ENCODE measurements at regions not wholly inside any gene's neighbourhood (a gene's known extent, or its start where the extent isn't known, plus 50 kb on each side); places are given as distances from the start of the nearest gene placed in this dataset.

- CTCF ChIA-PET: no interaction called here
Measured at GRCh38 chr3:62929771-62930170, 54.6 kb upstream of the CADPS start.

GRCh38 chr3:62935793-62936192 is 60.6 kb upstream of the CADPS start:
- Mint-ChIP-seq H3K4me3 (no peak overlapping the region), H3K9me3 (peaks cover 11% of the 10 kb centered on the region), H3K36me3 (peaks cover 11% of the 10 kb centered on the region), H3K27me3 (ENCODE audit: low read depth) (peaks cover 3% of the 10 kb centered on the region; the same call in 1 of the 2 replicates), H3K4me1 (peaks cover 10% of the 10 kb centered on the region), H3K27ac (no peak overlapping the region)
- ATAC-seq (no peak), DNase-seq (ENCODE audit: low spot score) (no peak)
- CTCF ChIA-PET: no interaction called here
- TF ChIP-seq ZNF512 (CRISPR knock-in tag; IDR thresholded peaks at IDR 0.05; ENCODE audit: borderline replicate concordance) (no peak), IRF2 (CRISPR knock-in tag; IDR thresholded peaks at IDR 0.05; ENCODE audit: borderline replicate concordance, low read depth) (no peak)
- TF ChIP-seq, protein P1, sequence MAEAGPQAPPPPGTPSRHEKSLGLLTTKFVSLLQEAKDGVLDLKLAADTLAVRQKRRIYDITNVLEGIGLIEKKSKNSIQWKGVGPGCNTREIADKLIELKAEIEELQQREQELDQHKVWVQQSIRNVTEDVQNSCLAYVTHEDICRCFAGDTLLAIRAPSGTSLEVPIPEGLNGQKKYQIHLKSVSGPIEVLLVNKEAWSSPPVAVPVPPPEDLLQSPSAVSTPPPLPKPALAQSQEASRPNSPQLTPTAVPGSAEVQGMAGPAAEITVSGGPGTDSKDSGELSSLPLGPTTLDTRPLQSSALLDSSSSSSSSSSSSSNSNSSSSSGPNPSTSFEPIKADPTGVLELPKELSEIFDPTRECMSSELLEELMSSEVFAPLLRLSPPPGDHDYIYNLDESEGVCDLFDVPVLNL (CRISPR knock-in tag; IDR thresholded peaks at IDR 0.05; ENCODE audit: borderline replicate concordance, low read depth): no peak
- POLR2A ChIA-PET: no interaction called here

More at GRCh38 chr3:62929771-62930170, 54.6 kb upstream of the CADPS start:
- Mint-ChIP-seq H3K4me3 (no peak overlapping the region), H3K27ac (no peak overlapping the region), H3K36me3 (no peaks in the 10 kb centered on the region), H3K27me3 (ENCODE audit: low read depth) (no peaks in the 10 kb centered on the region), H3K4me1 (peaks cover 10% of the 10 kb centered on the region), H3K9me3 (no peaks in the 10 kb centered on the region)
- TF ChIP-seq OVOL2 (CRISPR knock-in tag; IDR thresholded peaks at IDR 0.05; ENCODE audit: borderline replicate concordance) (no peak), ZNF416 (CRISPR knock-in tag; IDR thresholded peaks at IDR 0.05) (no peak), AR (CRISPR knock-in tag; IDR thresholded peaks at IDR 0.05) (no peak), ZNF263 (CRISPR knock-in tag; IDR thresholded peaks at IDR 0.05; ENCODE audit: low read depth) (no peak), ZNF219 (CRISPR knock-in tag; IDR thresholded peaks at IDR 0.05; ENCODE audit: borderline replicate concordance) (no peak), NR1H2 (CRISPR knock-in tag; IDR thresholded peaks at IDR 0.05) (no peak), FOXP4 (CRISPR knock-in tag; IDR thresholded peaks at IDR 0.05) (no peak), ZNF232 (CRISPR knock-in tag; IDR thresholded peaks at IDR 0.05) (no peak), CREB1 (CRISPR knock-in tag; IDR thresholded peaks at IDR 0.05) (no peak)
- TF ChIP-seq, protein P2, sequence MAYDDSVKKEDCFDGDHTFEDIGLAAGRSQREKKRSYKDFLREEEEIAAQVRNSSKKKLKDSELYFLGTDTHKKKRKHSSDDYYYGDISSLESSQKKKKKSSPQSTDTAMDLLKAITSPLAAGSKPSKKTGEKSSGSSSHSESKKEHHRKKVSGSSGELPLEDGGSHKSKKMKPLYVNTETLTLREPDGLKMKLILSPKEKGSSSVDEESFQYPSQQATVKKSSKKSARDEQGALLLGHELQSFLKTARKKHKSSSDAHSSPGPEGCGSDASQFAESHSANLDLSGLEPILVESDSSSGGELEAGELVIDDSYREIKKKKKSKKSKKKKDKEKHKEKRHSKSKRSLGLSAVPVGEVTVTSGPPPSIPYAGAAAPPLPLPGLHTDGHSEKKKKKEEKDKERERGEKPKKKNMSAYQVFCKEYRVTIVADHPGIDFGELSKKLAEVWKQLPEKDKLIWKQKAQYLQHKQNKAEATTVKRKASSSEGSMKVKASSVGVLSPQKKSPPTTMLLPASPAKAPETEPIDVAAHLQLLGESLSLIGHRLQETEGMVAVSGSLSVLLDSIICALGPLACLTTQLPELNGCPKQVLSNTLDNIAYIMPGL (CRISPR knock-in tag; IDR thresholded peaks at IDR 0.05): no peak
- TF ChIP-seq, protein P3, sequence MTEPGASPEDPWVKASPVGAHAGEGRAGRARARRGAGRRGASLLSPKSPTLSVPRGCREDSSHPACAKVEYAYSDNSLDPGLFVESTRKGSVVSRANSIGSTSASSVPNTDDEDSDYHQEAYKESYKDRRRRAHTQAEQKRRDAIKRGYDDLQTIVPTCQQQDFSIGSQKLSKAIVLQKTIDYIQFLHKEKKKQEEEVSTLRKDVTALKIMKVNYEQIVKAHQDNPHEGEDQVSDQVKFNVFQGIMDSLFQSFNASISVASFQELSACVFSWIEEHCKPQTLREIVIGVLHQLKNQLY (CRISPR knock-in tag; IDR thresholded peaks at IDR 0.05): no peak
- ATAC-seq (no peak), DNase-seq (ENCODE audit: low spot score) (no peak)
- POLR2A ChIA-PET: no interaction called here
